ENCODE measurements at regions not wholly inside any gene's neighbourhood (a gene's known extent, or its start where the extent isn't known, plus 50 kb on each side); places are given as distances from the start of the nearest gene placed in this dataset.

GRCh38 chr4:96092151-96092705, 252.3 kb downstream of the PDHA2 start:
- WGBS: 41% methylated on average over 1 of the region's 1 CpG

More at GRCh38 chr4:96092151-96092705, 252.3 kb downstream of the PDHA2 start:
- no peaks in the 10 kb centered on the region for H3K27me3 ChIP-seq (ENCODE audit: control insufficient read depth in 4 of 4, insufficient read depth in 4 of 4, low read length in 3 of 4)
- no peaks in the 10 kb centered on the region for H3K36me3 ChIP-seq (ENCODE audit: control insufficient read depth in 4 of 4, insufficient read depth in 3 of 4, low read depth in 1 of 4, low read length in 3 of 4)
- H3K4me1 ChIP-seq (ENCODE audit: control insufficient read depth in 4 of 4, insufficient read depth in 4 of 4, low read length in 3 of 4): peaks cover 0 to 2% (median 0%) of the 10 kb centered on the region in 4 donors
- DNase-seq (ENCODE audit: low spot score): no peak
- no peak overlapping the region for H3K9ac ChIP-seq (ENCODE audit: low read depth in 1 of 2, low read length in 2 of 2)
- H3K4me3 ChIP-seq (ENCODE audit: low read depth in 1 of 3, low read length in 3 of 3): no peak overlapping the region
- no peak overlapping the region for H3K27ac ChIP-seq (ENCODE audit: low read depth in 1 of 2, low read length in 2 of 2)
- peaks cover 0 to 4% (median 0%) of the 10 kb centered on the region in 4 donors for H3K9me3 ChIP-seq (ENCODE audit: control insufficient read depth in 4 of 4, low read length in 3 of 4)
- TF ChIP-seq REST (IDR thresholded peaks at IDR 0.05) (no peak), HNF4A (conservative IDR thresholded peaks at IDR 0.05) (no peak), FOXA2 (IDR thresholded peaks at IDR 0.05) (no peak), EGR1 (IDR thresholded peaks at IDR 0.05; ENCODE audit: low read depth in 2 of 2) (no peak), ZBTB33 (IDR thresholded peaks at IDR 0.05) (no peak), GABPA (IDR thresholded peaks at IDR 0.05 in 1 of 2, conservative IDR thresholded peaks at IDR 0.05 in 1 of 2) (no peak), YY1 (IDR thresholded peaks at IDR 0.05) (no peak), JUND (IDR thresholded peaks at IDR 0.05) (no peak), SP1 (IDR thresholded peaks at IDR 0.05) (no peak), NR2F2 (IDR thresholded peaks at IDR 0.05) (no peak), CTCF (IDR thresholded peaks at IDR 0.05; ENCODE audit: low read depth, low read length, missing input control) (no peak), RXRA (IDR thresholded peaks at IDR 0.05) (no peak), FOXA1 (IDR thresholded peaks at IDR 0.05) (no peak), HNF4G (IDR thresholded peaks at IDR 0.05) (no peak), MAX (IDR thresholded peaks at IDR 0.05) (no peak), TAF1 (conservative IDR thresholded peaks at IDR 0.05) (no peak), ATF3 (IDR thresholded peaks at IDR 0.05) (no peak)

Measured in liver (tissue), 8 donors.